Ovary (tissue), 3 donors: ENCODE measurements at regions not wholly inside any gene's neighbourhood (a gene's known extent, or its start where the extent isn't known, plus 50 kb on each side); places are given as distances from the start of the nearest gene placed in this dataset.

Experiments
- EP300 ChIP-seq: sonication (generic); formaldehyde crosslinking; IDR thresholded peaks from one replicate; pipeline ENCODE4 v1.6.1; 2017; ENCODE audit warnings: antibody characterized with exemption
- POLR2A ChIP-seq: fragments of 450-650 bp; IDR thresholded peaks from one replicate; pipeline ENCODE4 v1.6.1; 2017; ENCODE audit warnings: antibody characterized with exemption, mild to moderate bottlenecking, moderate library complexity
- TF ChIP-seq, protein P1 (sequence below), 3 donors: fragments of 450-650 bp in 2 of 3; fragments of 200-600 bp in 1 of 3; IDR thresholded peaks; one replicate each; pipeline versions ENCODE4 v1.5.1 to v1.8.0; 2016 to 2022; ENCODE audit warnings: antibody characterized with exemption in 3 of 3, mild to moderate bottlenecking in 1 of 3
- donor health status: DM: no; HTN: no; CAD: no.

DNA sequence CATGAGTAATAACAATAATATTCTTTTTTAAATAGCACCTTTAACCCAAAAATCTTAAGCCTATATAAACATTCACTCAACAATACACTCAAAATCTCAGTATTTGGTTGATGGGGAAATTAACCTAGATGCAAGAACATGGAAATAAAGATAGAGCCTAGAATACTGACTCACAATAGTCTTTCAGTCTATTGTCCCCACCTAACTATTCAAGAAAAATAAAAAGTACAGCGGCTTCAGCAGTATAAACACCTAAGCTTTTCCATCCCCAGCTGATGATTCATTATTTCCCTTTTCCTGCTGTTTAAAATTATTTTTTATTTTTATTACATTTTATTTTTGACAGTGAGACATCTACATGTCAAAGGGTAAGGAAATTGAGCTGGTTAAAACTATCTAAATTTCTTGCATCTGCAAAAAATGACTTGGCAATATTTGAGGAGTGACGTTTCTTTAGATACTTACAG is 201.4 kb downstream of the FZD1 start:
- TF ChIP-seq, protein P1, sequence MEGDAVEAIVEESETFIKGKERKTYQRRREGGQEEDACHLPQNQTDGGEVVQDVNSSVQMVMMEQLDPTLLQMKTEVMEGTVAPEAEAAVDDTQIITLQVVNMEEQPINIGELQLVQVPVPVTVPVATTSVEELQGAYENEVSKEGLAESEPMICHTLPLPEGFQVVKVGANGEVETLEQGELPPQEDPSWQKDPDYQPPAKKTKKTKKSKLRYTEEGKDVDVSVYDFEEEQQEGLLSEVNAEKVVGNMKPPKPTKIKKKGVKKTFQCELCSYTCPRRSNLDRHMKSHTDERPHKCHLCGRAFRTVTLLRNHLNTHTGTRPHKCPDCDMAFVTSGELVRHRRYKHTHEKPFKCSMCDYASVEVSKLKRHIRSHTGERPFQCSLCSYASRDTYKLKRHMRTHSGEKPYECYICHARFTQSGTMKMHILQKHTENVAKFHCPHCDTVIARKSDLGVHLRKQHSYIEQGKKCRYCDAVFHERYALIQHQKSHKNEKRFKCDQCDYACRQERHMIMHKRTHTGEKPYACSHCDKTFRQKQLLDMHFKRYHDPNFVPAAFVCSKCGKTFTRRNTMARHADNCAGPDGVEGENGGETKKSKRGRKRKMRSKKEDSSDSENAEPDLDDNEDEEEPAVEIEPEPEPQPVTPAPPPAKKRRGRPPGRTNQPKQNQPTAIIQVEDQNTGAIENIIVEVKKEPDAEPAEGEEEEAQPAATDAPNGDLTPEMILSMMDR (IDR thresholded peaks at IDR 0.05): no peak
- TF ChIP-seq EP300 (no peak), POLR2A (no peak)
